ENCODE measurements at regions not wholly inside any gene's neighbourhood (a gene's known extent, or its start where the extent isn't known, plus 50 kb on each side); places are given as distances from the start of the nearest gene placed in this dataset.
"Not testable (repeated sequence)": the region's sequence is repeated elsewhere in the genome, so short reads cannot be mapped to it uniquely, and the experiment has no call there.

DNA sequence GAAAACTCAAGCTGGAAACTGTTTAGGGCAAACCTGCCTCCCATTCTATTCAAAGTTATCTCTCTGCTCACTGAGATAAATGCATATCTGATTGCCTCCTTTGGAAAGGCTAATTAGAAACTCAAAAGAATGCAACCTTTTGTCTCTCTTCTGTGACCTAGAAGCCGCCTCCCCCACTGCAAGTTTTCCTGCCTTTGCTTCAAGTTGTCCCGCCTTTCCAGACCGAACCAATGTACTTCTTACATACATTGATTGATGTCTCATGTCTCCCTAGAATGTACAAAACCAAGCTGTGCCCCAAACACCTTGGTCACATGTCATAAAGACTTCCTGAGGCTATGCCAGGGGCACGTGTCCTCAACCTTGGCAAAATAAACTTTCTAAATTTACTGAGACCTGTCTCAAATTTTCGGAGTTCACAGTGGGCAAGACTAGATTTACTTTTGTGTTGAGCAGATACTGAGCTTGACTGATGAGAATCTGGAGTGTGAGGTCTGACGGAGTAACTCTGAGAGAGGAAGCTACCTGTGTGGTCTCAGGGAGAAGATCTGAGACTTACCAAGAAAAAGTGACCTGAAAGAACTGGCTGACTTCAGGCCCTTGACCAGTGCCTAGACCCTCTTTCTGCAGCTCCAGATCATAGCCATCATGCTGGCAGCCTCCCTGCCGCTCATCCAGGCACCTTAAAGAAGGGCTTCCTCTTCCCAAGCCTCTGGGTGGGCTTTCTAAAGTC is 124.7 kb upstream of the NBPF9 start:
- not testable (repeated sequence) for DNase-seq (ENCODE audit: low read depth); H3K4me3 ChIP-seq (ENCODE audit: low read depth, low read length)

DNA sequence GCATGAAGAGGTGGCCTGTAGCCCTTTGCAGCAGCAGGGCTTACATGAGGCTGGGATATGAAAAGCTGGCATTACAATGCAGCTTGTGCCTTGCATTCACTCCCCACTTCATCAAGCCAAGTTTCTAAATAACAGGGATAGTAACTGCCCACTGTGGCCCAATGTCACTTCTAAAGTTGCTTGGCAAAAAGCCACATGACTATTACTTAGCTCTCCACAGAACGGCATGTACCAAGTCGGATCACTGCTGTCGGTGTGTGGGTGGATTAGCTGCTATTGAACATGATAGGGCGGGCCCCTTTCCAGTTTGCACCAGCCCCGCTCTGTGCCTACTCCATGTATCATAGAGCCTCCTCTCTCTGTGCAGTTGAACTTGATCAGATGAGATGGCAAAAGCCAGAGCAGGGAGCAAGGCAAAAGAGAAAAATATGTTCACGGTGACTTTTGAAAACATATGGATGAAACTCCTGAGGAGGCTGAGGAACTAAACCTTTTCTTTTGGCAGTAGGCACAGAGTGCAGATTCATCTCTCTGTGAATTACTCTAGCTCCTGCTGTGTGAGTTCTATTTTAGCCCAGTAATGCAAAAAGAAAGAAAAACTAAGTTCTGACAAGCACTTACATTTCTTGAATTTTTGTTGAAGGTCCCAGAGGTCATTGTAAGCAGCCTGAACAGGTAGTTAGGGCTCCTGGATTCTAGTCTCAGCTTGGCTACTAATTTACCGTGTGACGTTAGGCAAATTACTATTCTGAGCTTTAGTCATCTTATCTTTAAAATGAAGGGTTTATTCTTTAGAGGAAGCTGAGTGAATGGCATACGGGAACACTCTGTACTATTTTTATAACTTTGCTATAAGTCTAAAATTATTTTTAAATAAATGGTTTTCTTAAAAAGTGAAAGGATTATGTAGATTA is 125.6 kb upstream of the NBPF9 start:
- not testable (repeated sequence) for H3K4me3 ChIP-seq (ENCODE audit: low read depth, low read length); DNase-seq (ENCODE audit: low read depth)

DNA sequence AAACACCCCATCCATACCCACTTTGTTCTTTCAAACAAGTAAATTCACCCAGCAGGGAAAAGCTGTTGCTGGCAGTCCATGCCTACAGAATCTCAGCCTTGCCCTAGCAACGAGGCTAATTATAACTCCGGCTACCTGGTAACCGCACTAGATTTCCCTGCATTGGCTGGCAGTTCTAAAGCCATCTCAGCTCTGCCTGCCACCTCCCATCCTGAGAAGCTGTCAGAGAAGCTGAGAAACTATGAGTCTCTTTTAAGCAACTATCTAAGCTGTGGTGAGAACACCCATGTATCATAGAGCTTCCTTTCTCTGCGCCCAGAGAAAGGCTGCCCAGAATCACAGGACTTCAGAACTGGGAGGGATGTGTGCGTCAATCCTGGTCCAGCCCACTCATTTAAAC is 126.5 kb upstream of the NBPF9 start:
- H3K4me3 ChIP-seq (ENCODE audit: low read depth, low read length); DNase-seq (ENCODE audit: low read depth): not testable (repeated sequence)

DNA sequence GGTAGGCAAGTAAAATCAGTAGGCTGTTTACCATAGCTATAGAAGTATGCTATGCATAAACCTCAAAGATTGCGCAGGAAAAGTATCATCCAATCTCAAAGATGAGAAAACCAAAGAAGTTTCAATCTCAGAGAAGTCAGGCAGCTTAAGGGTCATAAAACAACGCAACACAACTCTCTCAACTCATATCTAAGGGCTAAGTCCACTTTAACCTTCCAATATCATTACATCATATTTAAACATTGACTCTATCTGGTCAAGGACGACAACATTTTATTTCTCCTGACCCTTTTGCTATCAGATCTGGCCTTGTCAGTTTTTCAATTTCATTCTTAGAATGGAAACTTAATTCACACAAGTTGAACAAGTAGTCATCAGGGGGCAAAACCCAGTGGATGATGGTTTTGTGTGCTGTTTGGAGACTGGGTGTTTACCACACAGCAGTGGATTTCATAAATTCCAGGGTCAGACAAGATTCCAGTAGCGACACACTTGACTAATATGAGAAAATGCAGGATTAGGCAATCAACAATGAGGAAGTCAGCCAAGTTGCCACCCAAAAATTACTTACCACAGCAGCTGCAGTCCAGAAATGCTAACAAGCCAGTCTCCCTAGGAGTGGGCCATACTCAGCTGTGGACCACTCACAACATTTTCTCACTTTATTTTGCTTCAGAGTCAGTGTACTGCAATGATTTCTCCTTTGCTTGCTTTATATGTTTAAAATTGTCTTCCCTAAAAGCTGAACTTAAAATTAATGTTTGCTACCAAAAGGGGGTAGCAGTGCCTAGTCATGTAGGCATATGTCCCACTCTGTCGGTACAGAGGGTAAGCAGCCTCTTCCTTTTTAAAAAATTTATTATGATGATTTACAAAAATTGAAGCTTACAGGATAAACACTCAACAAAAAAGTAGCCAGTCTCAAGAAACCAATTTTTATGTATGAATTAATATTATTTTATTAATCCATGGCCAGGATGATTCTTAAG is 131.9 kb upstream of the NBPF9 start:
- not testable (repeated sequence) for DNase-seq (ENCODE audit: low read depth); H3K4me3 ChIP-seq (ENCODE audit: low read depth, low read length)

DNA sequence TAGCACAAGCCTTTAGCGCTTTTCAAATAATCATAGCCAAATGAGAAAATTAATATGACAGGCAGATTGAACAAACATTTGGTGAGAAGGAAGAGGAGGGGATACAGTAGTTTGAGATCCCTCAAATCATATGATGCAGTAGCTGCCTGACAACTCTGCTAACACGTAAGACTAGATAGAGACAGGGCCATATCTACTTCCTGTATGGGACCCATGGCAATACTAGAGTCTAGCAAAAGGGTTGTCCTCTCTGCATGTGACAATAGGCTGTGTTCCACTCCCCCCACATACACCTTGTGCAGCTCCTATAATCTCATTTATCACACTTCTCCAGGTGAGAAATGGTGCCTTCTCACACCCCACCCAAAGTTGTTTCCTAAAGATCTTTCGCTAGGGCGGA is 134.2 kb upstream of the NBPF9 start:
- DNase-seq (ENCODE audit: low read depth); H3K4me3 ChIP-seq (ENCODE audit: low read depth, low read length): not testable (repeated sequence)

DNA sequence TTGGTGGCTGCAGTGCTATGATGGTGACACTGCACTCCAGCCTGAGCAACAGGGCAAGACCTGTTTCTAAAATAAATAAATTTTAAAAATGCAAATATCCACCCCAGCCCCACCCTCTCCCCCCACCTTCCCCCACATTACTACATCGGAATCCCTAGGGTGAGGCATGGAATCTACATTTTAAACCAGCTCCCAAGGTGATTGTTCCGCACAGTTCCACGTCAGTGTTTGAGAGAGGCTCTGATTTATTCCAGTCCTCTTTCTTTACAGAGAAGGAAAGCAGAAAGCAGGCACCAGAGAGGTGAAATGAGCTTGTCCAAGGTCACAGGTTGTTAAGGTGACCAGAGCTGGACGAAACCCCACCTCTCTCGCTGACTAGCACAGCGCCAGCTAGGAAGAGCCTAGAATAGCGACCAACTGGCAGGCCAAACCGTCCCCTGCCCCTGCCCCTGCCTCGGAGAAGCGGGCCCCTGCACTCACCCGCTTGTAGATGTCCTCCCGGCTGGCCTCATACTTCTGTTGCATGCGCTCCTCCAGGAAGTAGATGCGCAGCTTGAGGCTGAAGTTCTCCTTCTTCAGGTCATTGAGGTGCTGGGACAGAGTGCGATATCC is 136.7 kb upstream of the NBPF9 start:
- DNase-seq (ENCODE audit: low read depth); H3K4me3 ChIP-seq (ENCODE audit: low read depth, low read length): not testable (repeated sequence)

DNA sequence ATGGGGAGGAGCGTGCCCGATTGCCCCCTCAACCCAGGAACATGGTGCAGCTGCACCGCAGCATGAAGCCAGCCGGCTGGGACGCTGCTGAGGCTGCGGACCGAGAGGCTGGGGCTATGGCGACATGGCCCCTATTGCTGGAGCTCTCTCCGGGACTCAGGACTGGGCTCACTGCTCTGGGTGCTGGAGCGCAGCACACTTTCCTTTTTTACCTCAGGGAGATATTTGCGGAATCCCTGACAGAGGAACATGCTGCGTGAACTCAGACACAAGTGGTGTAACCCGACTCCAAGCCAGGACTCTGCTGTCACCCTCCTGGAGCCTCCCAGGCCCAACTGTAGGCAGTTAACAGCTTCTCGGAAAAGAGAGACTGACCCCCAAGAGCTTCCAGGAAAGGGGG is 137.2 kb upstream of the NBPF9 start:
- H3K4me3 ChIP-seq (ENCODE audit: low read depth, low read length), result not testable (repeated sequence)

DNA sequence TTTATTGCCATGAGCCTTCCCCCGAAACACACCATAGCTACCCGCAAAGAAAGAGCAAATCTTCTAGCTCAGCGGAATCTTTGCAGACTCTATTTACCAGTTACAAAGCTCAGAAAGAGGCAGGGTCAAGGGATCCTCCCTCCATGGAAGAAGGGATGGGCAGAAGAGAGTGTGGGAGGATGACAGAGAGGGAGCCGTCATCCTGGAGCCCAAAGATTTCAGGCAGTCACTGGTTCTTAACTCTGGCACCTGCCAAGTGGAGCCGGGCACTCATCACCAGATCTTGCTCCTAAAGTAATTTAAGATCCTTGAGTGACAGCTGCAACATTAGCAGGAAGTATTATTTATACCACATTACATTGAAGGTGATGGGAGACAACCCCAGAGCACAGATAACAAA is 137.9 kb upstream of the NBPF9 start:
- H3K4me3 ChIP-seq (ENCODE audit: low read depth, low read length); DNase-seq (ENCODE audit: low read depth): not testable (repeated sequence)

More for the DNA sequence above, 137.2 kb upstream of the NBPF9 start:
- DNase-seq (ENCODE audit: low read depth), result not testable (repeated sequence)

DNA sequence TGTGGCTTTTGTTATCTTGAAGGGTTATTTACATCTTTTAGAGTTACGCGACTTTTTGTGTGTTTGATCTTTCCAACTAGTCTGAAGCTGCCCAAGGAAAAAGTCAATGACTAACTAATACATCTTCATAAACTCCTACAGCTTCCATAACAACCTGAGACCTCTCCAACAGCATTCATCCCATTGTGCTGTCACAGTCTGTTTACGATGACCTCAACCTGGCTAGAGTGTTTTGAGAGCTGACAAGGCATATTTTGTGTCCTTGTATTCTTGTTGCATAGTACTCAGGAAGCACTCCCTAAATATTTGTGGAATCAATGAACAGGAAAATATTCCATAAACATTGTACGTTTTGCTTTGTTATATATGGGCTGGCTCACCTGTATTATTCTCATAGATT is 140.2 kb upstream of the NBPF9 start:
- not testable (repeated sequence) for H3K4me3 ChIP-seq (ENCODE audit: low read depth, low read length); DNase-seq (ENCODE audit: low read depth)

DNA sequence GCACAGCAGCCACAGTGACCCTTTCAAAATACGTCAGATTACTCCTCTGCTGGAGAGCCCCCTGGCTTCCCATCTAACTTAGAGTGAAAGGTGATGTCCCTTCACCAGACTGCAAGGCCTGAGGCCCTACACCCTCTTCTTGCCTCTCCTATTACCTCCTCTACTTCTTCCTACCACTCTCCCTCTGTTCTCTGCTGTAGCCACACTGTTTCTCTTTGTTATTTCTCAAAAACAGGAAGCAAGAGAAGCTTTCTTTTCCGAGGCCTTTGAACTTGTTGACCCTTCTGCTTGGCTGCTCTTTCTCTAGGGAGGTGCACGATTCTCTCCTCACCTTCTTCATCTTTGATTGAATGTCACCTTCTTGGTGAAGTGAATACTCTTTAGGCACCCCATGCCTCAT is 141.3 kb upstream of the NBPF9 start:
- H3K4me3 ChIP-seq (ENCODE audit: low read depth, low read length); DNase-seq (ENCODE audit: low read depth): not testable (repeated sequence)

DNA sequence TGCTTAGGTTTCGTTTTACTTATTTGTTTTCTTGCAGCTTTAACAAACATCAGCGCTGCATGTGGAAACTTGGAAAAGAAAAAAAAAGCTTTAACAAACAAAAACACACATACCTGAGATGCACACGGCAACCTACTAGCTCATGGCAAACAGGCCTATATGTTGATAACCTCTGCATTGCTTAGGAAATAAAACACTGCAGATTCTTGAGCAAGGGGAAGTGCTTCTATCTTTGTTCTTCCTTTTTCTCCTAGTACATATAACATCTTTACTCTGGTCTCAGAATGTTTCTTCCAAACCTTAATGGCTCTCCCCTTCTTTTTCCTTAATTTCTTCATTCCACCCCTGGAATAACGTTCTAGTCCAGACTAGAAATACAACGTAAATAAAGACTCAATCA is 142.9 kb upstream of the NBPF9 start:
- not testable (repeated sequence) for H3K4me3 ChIP-seq (ENCODE audit: low read depth, low read length); DNase-seq (ENCODE audit: low read depth)

DNA sequence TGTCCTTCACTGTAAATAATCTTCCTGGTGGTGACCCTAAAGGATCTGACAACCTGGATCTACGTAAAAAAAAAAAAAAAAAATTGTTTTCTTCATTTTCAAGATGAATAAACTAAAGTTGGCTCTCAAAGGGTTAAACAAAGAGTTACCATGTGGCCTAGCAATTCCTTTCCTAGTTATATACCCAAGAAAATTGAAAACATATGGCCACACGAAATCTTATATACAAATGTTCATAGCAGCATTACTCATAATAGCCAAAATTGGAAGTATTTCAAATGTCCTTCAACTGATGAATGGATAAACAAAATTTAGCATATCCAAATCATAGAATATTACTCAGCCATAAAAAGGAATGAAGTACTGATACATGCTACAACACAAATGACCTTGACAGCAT is 145.3 kb upstream of the NBPF9 start:
- H3K4me3 ChIP-seq (ENCODE audit: low read depth, low read length); DNase-seq (ENCODE audit: low read depth): not testable (repeated sequence)

DNA sequence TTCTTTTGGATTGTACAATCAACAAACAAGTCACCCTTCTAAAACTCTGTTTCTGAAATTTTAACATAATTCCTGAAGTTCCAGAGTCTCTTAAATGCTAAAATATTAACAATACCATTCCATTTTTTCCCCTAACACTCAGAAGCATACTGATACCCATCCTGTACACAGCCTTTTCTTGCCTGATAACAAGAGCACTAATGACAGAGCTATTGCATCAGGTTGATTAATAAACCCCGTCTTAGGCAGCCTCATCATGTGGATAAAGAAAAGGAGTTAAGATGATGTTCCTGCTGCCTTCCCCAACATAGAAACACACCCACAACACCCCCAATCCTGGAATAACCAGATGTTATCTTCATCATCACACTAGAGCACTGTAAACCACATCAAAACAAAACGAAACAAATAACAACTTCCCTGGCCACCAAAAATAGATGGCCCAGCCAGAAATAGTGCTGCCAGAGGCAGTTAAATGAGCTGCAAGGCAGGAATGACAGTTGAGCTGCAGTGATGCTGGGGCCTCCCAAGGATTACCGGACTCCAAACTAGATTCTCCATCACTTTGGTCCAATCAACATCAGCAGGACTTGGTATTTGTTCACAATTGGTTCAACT is 146.6 kb upstream of the NBPF9 start:
- not testable (repeated sequence) for H3K4me3 ChIP-seq (ENCODE audit: low read depth, low read length); DNase-seq (ENCODE audit: low read depth)

DNA sequence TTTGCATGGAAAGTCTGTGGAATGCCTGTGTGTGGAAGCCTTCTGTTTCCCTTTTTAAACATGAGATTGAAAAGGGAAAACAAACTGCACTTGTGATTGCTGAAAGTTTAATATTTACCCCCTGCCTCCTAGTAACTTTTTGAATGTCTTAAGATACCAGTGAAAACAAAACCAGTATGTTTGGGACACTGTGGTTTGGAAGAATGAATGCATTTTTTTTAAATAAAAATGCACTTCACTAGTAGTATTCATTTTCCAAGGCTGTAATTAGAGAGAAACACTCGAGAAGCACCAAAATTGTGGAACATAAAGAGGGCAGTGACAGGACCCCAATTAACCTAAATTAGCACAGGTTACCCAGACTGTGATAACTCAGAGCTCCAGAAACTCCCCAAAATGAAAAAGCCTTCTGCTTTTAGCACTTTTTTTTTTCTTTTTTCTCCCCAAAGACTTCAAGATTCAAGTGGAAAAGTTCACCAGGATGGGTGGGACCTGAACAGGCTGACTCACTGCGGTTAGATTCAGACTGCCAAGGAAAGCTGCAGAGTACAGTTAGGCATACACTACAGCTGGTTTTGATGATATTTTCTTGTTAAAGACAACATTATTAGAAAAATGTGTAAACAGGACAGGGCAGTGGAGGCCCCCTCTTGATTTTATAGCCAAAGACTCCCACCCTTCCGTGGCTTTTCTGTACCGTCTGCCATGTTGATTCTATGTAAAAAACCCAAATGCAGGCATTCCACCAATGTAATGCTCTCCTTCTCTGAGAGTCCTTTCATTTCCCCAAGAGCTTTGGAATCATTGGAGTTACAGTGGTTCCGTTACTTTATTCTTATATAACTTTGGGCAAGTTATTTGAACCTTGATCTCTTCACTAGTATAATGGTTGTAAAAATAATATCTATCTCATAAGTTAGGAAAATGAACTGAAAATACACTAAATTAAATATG is 151.8 kb upstream of the NBPF9 start:
- DNase-seq (ENCODE audit: low read depth); H3K4me3 ChIP-seq (ENCODE audit: low read depth, low read length): not testable (repeated sequence)

DNA sequence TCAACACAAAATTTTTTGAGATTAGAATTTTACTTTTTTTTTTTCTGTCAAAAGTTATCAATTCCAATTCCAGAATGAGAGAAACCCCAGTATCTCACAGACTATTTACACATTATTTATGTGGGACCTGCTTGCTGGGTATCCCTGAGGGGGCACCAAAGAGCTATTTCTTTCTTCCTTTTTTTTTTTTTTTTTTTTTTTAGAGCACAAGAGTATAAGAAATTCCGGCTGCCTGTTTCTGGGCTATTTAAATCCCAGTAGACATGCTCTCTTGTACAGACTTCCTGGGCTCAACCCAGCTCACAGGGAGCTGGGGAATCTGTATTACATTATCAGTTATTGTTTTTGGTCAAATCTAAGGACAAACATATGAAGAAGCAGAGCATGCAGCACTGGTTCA is 156.9 kb upstream of the NBPF9 start:
- H3K4me3 ChIP-seq (ENCODE audit: low read depth, low read length); DNase-seq (ENCODE audit: low read depth): not testable (repeated sequence)

DNA sequence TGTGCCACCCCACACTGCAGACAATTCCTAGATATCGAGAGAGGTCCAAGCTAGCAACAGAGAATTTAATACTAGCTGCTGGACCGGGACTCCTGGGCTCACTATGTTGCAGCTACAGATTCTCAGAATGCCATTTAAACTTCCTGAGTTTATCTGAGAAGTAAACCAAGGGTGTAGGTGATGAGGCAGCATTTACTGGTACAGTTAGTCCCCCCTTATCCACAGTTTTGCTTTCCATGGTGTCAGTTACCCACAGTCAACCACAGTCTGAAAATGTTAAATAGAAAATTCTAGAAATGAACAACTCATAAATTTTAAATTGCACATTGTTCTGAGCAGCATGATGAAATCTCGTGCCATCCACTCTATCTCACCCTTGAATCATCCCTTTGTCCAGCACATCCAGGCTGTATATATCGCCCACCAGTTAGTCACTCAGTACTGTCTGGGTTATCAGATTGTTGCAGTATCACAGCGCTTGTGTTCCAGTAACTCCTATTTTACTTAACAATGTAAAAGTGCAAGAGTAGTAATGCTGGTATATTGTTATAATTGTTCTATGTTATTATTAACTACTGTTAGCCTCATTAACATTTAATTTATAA is 157.5 kb upstream of the NBPF9 start:
- not testable (repeated sequence) for DNase-seq (ENCODE audit: low read depth); H3K4me3 ChIP-seq (ENCODE audit: low read depth, low read length)

DNA sequence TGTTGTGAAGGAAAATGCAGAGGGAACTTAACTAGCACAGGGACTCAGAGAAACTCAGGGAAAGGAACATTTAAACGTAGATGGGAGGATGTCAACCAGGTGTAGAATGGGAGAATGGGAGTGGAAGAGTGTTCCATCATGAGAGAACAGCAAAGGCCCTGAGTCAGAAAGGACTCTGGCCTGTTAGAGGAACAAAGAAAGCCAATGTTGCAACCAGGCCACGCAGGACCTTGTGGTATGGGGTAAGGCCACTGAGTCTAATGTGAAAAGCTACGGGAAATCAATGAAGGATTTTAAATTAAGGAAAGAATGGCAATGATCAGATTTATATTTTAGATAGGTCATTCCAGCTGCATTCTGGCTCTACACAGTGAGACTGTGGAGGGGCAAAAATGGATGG is 163.9 kb upstream of the NBPF9 start:
- not testable (repeated sequence) for DNase-seq (ENCODE audit: low read depth)

More for the DNA sequence above, 163.9 kb upstream of the NBPF9 start:
- H3K4me3 ChIP-seq (ENCODE audit: low read depth, low read length), result not testable (repeated sequence)
